GM11168 (cell line): ENCODE measurements at regions not wholly inside any gene's neighbourhood (a gene's known extent, or its start where the extent isn't known, plus 50 kb on each side); places are given as distances from the start of the nearest gene placed in this dataset.

Experiments used
- in situ Hi-C: fragments of 300-500 bp; cut with MboI; formaldehyde crosslinking; loops from one replicate; pipeline ENCODE4 v1.12.0; 2022; ENCODE audit warnings: low sequenced_read_pairs; ENCODE audit not compliant: unreplicated experiment

DNA sequence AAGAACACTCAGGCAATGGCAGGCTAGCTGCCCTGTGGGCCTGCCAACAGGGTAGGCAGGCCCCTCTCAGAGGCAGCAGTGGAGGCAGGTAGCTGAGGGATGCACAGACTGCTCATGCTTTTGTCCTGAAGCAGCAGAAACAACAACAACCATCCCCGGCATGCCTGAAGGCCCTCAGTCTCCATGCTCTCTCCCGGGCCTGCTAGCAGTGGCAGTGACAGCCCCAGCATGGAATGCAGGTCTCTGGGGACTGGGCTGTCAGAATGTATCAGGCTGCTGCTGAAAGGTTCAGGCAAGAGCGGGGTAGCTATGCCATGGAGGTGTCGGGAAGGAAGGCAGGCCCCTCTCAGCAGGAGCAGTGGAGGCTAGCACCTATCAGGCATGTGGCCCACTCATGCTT is 209.8 kb downstream of the KCNJ3 start:
- in situ Hi-C loops: no loop called here
